Retina (tissue), 1 donor: ENCODE measurements at regions not wholly inside any gene's neighbourhood (a gene's known extent, or its start where the extent isn't known, plus 50 kb on each side); places are given as distances from the start of the nearest gene placed in this dataset.

ENCODE experiments used
- DNase-seq: peaks from one replicate; pipeline ENCODE4 v3.0.0-alpha.2; 2016

DNA sequence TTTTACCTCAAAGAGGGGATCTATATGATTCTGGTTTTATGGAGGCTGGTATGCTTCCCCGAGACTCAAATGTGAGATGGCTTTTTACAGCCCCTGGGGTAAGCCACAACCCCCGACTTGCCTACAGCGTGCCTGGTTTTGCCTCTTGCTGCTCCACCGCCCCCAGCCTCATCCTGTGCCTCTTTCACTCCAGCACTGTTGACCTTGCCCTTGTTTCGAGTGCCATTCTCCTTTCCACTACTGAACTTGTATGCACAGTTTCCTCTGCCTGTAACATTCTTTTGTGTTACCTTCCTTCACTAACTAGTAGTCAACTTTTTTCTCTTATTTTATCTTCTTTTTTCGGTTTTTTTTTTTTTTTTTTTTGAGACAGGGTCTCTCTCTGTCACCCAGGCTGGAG lies 219.0 kb upstream of the ZBED5 start:
- DNase-seq: no peak

DNA sequence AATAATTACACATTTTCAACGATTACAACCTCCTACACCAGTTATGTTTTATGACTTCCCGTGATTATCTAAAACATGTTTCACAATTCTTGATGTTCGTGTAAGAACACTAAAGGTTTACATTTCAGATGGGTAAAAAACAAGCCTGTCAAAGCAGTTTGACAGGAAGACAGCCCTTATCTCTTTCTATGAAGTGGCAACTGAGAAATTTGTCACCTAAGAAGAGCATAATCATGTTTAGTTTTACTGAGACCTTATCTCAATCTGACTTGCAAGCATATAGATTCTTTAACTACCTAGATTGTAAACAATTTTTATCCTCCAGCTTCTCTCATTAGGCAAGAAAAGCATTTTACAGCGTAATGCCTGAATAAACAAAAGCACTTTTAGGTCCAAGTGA lies 218.4 kb upstream of the ZBED5 start:
- DNase-seq: no peak

DNA sequence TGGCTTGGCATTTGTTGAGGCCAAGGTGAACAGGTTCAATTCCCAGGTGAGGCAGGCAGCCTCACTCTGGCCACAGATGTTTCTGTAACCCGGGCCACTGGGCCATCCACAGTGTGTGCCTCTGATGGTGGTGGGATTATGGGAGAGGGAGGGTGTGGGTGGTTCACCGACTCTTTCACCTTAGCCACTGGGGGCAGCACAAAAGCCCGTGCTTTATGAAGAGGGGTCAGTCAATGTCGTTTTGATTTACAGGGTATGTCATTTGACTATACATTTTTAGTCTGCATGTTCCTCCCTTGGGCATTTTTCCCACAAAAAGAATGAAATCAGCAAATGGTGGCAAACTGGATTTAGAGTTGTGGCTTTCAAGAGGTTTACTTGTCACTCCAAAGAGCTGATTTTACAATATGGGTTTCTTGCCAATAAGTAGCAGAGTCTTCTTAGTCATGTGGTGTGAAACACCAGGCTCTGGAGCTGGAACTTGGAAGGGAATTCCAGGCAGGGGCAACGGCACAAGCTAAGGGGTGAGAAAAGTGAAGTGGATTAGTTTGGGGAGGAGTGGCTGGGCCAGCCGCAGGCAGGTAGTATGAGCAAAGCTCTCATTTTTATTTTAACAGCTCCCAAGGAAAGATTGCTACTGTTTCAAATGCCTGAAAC lies 217.8 kb upstream of the ZBED5 start:
- peak; percentile 24 for DNase-seq

DNA sequence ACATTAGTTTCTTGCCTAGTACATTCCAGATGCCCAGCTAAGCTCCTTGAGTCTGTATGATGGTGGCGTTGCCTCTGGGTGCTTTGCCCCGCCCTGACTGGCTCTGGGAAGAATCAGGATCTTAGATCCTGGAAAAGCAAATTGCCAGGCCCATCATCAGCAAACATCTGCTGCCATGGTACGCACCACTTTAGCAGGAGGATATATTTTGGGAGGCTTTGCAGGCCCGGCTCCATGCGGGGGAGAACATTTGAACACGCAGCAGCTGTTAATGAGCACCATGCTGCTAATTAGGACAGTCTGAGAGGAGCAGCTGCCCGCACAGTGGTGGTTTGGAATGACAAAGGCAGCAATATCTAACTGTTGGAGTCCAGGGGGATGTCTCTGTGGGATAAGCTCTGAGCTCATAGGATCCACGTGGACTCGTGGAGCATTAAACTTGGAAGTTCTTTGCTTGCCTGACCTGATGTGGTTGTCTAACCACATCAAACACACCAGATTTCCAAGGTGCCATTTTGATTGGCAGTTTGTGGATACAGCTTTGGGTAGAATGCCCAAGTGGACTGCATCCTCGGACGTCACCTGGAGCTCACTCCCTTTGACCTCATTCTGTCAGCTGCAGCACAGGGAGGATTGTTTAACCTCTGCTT lies 217.0 kb upstream of the ZBED5 start:
- peak; percentile 70 for DNase-seq

DNA sequence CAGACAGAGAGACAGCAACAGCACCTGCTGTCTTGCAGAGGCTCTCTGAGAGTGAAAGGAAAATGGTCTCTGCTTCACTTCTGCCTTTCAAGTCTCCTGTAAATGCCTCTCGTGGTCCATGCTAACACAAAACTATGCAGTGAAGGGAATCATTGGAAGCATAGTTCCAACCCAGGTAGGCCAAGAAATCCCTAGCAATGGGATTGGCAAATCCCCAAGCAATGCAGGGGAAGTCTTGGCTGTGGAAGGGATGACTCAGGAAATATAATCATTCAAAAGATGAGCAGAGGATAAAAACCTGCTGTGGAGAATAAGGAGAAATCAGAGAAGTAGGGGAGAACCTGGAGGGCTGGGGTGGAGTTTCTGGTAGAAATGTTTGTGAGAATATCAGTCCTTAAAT lies 216.1 kb upstream of the ZBED5 start:
- no peak for DNase-seq

DNA sequence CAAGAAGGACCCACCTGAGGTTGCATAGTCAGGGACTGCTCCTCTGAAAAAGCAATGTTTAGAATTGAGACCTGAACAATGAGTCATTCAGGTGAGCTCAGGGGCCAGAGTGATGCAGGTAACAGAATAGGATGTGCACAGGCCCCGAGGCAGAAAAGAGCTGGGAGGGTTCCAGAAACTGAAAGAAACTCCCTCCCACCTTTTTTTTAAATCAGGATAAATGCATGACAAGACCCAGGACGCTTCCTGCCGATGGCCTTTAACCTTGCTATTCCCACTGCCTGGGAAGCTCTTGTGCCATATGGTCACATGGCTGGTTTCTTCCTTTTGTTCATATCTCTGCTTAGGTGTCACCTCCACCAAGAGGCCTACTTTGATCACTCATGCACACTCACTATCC lies 214.2 kb upstream of the ZBED5 start:
- DNase-seq: no peak

DNA sequence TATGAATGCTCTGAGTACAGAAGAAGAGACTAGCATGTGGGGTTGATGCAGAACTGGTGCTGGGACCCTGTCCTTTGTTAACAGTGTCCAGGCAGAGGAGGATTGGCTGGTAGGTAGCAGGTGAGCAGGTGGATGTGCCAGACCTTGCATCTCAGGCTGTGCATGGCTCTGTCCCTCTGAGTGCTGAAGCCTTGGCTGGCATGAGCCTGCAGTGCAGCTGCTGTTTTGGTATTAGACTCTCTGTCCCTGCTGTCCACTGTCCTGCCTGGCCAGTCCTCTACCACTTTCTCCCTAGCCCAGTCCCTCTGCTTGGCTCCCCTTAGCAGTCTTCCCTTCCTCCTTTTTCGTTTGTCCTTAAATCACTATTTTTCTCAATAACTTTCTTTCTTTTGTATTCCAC lies 213.6 kb upstream of the ZBED5 start:
- DNase-seq: no peak

DNA sequence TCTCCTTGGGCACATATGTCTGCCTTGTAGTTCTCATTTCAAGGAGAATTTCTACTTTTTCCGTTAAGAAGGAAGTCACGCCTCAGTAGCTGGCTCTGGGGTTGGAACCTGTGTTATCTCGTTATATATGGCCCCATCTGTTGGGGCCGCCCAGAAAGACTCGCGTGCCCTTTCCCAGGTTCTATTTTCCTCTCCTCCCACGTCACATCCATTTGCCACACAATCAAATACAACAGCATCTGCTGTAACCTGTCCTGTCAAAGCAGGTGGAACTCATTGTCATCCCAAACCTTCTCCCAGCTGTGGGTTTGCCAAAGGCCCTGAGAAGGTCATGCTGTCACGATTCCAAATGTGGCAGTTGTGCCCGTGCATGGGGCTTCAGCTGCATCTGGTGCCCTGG lies 213.1 kb upstream of the ZBED5 start:
- no peak for DNase-seq

DNA sequence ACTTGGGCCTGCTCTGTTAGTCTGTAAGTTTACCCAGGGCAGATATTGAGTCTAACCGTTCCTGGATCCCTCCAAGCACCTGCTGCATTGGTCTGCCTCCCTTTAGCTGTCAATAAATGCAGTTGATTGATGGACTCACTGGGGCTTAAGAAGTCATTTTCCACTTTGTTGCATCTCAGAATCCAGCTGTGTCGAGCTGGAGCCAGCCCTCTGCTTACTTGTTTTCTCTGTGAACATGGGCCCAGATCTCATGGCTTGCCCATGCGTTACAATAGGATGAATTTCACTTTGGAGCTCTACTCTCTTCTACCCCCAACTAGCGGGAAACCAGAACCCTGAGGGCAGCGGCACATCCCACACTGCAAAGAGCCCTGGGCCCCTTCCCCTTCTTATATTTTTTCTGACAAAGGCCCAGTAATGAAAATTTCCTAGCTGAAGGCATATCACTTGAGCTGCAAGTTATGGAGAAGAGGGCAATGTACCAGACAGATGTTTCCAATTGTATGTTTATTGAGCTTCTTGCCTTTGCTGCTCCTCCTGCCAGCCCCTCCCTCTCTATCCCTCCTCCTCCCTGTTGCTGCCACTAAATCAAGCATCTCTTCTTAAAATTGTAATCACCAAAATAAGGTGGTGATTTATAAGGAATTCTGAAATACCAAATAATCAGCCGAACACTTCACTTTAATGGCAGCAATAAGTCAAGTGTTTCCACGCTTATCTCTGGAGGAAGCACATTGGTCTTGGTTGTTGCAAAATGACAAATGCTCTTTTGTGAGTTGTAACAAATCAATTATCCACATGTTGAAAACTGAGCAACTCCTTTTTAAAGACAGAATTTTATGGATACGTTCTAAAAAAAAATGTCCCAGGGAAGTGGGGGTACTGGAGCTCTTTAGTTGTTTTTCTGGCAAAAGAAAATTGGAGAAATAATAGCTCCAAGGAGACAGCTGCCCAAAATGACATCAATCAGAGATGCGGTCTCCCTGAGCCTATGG lies 212.3 kb upstream of the ZBED5 start:
- DNase-seq: peak; percentile 69

DNA sequence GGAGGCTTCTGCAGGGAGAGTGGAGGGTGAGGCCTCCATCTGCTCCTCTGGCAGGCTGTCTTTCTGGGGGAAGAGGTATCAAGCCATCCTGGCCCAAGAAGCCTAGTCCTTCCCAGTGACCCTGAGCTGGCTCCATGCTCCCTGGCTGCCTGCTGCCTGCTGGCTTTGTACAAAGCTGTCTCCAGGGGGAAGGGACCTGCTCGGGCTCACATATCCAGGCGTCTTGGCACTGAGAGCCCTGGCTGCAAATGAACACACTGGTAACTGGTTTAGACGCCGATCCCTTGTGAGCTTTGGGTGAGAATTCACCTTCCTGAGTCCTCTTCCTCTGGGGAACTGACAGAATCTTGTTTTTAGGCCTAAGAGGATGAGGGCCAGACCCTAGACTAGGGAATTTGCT lies 210.3 kb upstream of the ZBED5 start:
- no peak for DNase-seq

DNA sequence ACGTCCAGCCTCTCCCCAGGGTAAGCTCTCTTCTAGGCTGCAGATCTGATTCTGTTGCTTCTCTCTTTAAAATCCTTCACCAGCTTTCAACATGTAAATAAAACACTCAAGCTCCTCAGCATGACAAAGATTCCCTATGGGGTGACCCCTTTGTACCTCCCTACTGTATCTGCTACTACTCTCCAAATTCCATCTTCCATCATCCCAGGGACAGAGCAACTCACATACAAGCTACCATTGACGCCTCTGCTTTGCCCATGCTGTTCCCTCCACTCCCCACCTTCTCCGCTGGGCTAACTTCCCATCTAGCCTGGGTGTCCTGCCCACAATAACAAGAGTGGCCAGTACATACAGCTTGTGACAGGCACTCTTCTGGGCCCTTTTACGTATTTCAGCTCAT lies 207.5 kb upstream of the ZBED5 start:
- DNase-seq: no peak

DNA sequence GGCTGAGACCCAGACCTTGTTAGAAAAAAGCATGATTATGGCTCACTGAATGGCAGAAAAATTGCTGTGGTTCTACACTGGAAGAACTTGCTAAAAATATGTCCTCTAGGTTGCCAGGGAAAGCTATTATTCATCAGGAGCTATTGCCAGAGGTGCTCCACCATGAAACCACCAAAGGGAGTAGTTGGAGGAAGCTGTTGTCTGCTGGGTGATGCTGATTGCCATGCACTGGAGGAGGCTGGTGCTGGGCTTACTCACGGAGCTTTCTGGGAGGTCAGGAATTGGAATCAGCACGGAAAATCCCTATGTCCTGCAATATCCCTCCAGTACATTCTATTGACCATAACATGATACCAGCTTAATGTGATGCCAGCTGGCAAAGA lies 199.6 kb upstream of the ZBED5 start:
- no peak for DNase-seq

DNA sequence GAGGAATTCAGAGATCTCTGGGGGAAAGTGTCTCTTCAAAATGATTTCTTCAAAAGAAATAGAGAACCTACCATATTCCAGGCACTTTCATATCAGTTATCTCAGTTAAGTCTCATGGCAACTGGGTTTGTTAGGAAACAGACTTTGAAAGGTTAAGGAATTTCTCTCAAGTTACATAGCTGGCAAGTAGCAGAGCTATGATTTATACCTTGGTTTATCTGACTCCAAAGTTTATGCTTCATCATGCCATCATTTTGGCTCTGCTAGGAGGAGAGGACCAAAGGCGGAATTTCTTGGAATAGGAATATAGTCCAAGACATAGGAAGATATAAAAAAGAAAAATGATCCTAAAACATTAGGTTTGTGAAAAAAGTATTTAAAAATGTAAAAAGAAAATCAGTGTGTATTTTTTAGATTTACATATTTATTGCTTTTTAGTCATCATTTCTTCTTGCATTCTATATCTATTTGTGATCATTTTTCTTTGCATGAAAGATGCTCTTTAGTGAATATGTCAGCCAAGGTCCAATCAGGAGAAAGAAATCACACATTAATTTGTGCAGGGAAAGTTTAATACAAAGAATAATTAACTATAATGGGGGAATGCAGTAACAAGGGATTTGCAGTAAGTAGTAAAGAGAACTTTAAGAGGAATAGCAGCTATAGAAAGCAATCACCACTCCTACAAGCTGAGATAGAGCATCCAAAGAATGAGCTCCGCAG lies 199.1 kb upstream of the ZBED5 start:
- no peak for DNase-seq

DNA sequence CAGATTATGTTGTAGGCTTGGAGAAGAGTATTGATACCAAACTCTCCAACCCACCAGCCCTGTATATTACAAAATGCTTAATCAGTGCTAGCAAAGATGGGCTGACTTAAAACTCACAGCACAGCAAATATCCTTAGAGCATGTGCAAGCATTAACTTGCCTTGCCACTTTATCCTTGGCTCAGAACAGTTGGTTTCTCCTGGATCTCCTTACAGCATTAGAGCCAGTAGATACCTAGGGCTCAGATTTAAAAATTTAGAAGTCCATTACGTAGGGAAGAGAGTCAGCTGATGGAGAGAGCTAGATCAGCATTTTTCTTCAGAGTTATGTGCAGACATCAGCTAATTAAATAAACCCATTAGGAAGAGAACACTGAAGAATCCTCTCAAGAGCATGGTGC lies 198.5 kb upstream of the ZBED5 start:
- DNase-seq: no peak

DNA sequence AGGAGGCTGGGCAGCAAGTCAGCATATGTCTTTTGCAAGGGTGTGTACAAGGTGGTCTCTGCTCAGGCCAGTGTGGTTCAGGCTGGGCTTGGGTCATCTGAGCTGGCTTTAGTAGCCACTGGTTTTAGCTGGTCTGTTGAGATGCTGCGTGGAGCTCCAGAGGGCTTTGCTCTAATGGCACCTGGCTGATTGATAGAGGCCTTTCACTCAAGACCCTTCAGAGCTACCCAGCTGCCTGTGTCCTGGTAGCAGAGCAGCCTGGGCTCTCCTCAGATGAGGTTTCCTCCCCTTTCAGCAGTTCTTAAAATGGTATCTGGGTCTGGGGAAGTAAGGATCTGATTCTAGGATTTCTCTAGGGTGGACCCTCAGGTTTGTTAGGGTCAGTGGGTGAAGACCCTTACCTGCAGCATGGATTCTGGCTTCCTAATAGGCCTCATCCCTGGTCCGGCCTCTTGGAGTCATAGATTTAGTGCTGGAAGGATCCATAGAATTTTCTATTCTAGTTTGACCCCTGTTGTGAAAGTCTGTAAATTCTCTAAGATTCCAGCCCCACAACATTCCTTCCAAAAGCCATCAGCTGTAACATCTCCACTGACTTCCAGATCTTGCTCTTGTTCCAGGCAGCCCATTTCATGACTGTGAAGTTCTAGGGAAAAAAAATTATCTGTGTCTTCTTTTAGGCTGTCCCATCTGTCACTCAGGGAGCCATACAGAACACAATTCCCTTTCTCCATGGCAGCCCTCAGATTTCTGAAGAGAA lies 190.2 kb upstream of the ZBED5 start:
- DNase-seq: no peak

DNA sequence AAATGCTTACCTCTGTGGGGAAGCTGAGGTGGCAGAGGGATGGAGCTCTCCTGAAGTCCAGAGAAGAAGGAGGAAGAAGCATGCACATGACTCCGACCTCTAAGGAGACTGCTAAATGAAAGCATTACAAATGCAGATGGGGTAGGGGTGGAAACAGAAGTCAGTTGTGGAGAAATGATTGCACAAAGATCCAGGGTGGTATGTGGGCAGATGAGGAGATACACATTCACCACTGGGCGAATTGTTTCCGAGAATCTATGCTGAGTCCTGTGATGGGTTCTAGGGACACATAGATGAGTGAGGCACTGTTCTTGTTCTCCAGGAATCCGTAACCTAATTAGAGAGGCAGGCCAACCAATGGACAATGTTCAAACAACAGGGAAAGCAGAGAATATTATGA lies 188.9 kb upstream of the ZBED5 start:
- no peak for DNase-seq

DNA sequence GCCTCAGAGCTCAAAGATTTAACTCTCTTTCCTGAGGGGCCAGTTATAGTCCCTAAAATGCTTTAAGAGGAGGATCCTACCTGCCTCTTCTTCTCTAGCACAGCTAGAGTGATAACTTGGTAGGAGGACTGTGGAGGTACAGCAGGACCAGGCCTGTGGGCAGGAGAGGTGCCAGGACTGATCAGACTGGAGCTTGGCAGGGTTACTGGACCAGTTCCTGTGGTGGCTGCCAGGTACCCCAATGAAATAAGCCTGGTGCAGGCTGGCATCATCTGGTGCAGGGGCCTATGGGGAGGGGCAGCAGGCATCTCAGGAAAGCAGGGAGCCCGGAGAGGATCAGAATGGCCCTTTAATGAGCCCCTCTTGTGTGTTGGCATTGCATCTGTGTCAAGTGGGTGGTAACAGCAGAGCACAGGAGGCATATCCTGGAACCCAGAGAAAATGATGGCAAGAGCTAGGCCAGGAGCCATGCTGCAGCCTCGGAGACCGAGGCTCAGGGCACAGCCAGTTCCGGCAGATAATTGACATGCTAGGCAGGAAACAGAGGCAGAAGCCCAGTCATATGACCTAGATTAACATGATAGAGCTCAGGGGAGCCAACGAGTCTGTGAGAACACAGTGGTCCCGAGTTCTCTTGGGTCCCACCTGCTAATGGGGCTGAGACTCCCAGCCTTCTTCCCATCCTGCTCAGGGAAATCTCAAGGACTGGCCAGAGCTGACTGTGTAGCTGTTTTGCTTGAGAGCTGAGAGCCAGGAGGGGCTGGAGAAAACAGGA lies 187.5 kb upstream of the ZBED5 start:
- no peak for DNase-seq

DNA sequence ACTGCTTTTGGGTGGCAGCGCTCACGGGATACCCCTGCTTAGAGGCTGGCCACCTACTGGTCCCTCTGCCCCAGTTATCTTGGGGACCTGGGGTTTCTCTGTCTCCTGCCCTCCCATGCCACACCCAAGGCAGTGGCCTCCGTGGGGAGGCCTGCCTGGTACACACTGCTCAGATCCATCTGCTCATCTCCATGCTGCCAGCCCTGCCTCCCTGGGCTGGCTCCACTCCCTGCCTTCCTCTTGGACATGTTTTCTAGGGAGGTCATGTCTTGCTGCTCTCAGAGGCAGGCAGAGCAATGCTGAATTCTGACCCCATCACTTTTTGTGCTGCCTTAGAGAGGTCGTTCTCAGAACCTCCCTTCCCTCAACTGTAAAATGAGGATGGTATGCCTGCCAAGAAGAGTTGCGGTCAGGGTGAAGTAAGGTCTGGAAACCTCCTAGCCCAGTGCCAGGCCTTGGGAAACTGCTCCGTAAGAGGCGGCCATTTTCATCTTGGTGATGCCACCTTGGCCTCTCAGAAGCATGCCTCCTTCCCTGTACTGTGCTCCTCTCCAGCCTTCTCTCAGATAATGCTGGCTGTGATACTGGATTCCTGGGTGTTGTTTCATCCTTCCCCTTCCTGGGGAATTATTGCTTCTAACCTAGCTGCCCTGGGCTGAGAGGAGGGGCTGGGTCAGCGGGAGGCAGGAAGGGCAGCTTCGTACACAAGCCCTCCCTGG lies 186.4 kb upstream of the ZBED5 start:
- DNase-seq: no peak

DNA sequence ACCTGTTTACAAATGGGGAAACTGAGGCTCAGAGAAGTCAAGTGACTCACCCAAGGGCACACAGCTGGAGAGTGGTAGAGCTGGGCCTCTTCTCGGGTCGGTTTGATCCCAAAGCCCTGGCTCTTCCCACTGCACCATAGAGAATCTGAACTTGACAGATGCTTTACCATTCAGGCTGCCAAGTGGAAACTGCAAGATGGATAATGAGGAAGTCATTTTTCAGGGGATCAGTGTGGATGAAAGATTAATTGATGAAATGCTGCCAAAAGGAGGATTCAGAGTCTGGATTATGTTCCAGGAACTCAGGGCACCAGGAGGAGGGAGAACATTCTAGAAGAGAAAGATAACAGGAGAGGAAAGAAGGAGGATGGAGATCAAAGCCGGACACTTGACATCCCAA lies 185.9 kb upstream of the ZBED5 start:
- DNase-seq: no peak

DNA sequence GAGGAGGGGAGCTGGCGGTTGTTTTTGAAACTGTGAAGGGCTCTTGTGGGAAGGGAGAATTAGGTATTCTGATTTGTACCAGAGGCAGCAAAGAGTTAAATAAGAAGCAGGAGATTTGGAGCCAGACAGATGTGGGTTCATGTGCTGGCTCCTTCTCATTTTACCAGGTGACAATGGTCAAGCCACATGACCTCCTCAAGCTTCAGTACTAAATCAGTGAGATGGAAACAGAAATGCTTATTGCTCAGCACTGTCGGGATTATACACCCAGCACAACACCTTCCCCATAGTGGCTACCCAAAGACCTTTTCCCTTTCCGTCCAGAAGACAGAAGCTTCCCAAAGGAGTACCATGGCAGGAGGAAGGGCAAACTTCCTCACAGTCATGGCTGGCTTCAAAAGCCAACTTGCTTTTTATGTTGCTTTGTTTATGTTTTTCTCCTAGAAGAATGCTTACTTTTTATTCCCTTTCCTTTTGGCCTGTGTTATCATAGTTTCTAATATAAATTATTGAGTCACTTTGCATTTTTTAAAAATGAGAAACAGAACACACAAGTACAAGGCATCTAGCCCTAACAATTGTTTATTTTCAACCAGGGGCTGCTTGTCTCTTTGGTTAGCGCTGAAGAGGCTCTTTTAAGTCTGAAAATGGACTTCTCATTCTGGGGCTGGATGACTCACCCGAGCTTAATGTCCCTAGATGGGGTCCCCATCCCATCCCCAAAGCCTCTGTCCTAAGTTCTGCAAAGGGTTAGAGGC lies 181.5 kb upstream of the ZBED5 start:
- DNase-seq: no peak
